ENCODE measurements at regions not wholly inside any gene's neighbourhood (a gene's known extent, or its start where the extent isn't known, plus 50 kb on each side); places are given as distances from the start of the nearest gene placed in this dataset.

- DNase-seq (ENCODE audit: low read depth) = no peak
These were observed 73.4 kb upstream of the DNAH5 start for GRCh38 chr5:14017904-14018303.

- no peak for DNase-seq (ENCODE audit: low read depth)
These were observed 72.1 kb upstream of the DNAH5 start for GRCh38 chr5:14016549-14016948.

GRCh38 chr5:14011089-14012020 is 66.9 kb upstream of the DNAH5 start:
- DNase-seq (ENCODE audit: low read depth) = peak; percentile 13

- no peak for DNase-seq (ENCODE audit: low read depth)
These were observed 65.1 kb upstream of the DNAH5 start for GRCh38 chr5:14009575-14009974.

GRCh38 chr5:14008819-14009311 is 64.4 kb upstream of the DNAH5 start:
- no peak for DNase-seq (ENCODE audit: low read depth)

GRCh38 chr5:14006823-14007520 is 62.5 kb upstream of the DNAH5 start:
- DNase-seq (ENCODE audit: low read depth) = no peak

- DNase-seq (ENCODE audit: low read depth) = no peak
These were observed 60.3 kb upstream of the DNAH5 start for GRCh38 chr5:14004598-14005394.

- DNase-seq (ENCODE audit: low read depth) = no peak
These were observed 59.4 kb upstream of the DNAH5 start for GRCh38 chr5:14003936-14004335.

- DNase-seq (ENCODE audit: low read depth) = no peak
These were observed 59.0 kb upstream of the DNAH5 start for GRCh38 chr5:14003513-14003912.

- DNase-seq (ENCODE audit: low read depth) = no peak
These were observed 53.8 kb upstream of the DNAH5 start for GRCh38 chr5:13998254-13998653.

GRCh38 chr5:13997514-13997913 is 53.0 kb upstream of the DNAH5 start:
- DNase-seq (ENCODE audit: low read depth) = no peak

- DNase-seq (ENCODE audit: low read depth) = no peak
These were observed 50.2 kb upstream of the DNAH5 start for GRCh38 chr5:13994621-13995253.

Data from stimulated activated CD8-positive, alpha-beta memory T cell treated with anti-CD3 and anti-CD28 coated beads, Interleukin-15, amount 100 ng/mL, for 24 hours (primary cell).